C1 segment of cervical spinal cord (tissue), 14 donors: ENCODE measurements at regions not wholly inside any gene's neighbourhood (a gene's known extent, or its start where the extent isn't known, plus 50 kb on each side); places are given as distances from the start of the nearest gene placed in this dataset.

Source experiments
- DNase-seq, 14 donors: peaks; one replicate each; lab custom pipeline; 2025; lab: John Stamatoyannopoulos, UW

GRCh38 chr6:26284537-26285142, 80.4 kb upstream of the BTN3A2 start:
- peak in 7 of 14 donors; percentile 3 to 28 (median 19) for DNase-seq

- peak; percentile 55 to 98 (median 89) for DNase-seq
Measured at GRCh38 chr6:26285143-26286134, 79.6 kb upstream of the BTN3A2 start.

- DNase-seq = peak in 12 of 14 donors; percentile 25 to 77 (median 59)
Measured at GRCh38 chr6:26286168-26286877, 78.7 kb upstream of the BTN3A2 start.

- no peak for DNase-seq
Measured at GRCh38 chr6:26288155-26288554, 76.8 kb upstream of the BTN3A2 start.

- no peak for DNase-seq
Measured at GRCh38 chr6:26290941-26291340, 74.1 kb upstream of the BTN3A2 start.

- DNase-seq = no peak
Measured at GRCh38 chr6:26292709-26293108, 72.3 kb upstream of the BTN3A2 start.

- no peak for DNase-seq
Measured at GRCh38 chr6:26294302-26294701, 70.7 kb upstream of the BTN3A2 start.

GRCh38 chr6:26295691-26296555, 69.1 kb upstream of the BTN3A2 start:
- no peak for DNase-seq

- DNase-seq = no peak
Measured at GRCh38 chr6:26296556-26296856, 68.5 kb upstream of the BTN3A2 start.

GRCh38 chr6:26296857-26297648, 67.9 kb upstream of the BTN3A2 start:
- no peak for DNase-seq

- DNase-seq = no peak
Measured at GRCh38 chr6:26299286-26300042, 65.5 kb upstream of the BTN3A2 start.

- DNase-seq = no peak
Measured at GRCh38 chr6:26300043-26300331, 65.0 kb upstream of the BTN3A2 start.

- DNase-seq = no peak
Measured at GRCh38 chr6:26300359-26300758, 64.6 kb upstream of the BTN3A2 start.

- DNase-seq = no peak
Measured at GRCh38 chr6:26300828-26301227, 64.2 kb upstream of the BTN3A2 start.

GRCh38 chr6:26301638-26302037, 63.4 kb upstream of the BTN3A2 start:
- DNase-seq = no peak

GRCh38 chr6:26302941-26303559, 61.9 kb upstream of the BTN3A2 start:
- no peak for DNase-seq

- no peak for DNase-seq
Measured at GRCh38 chr6:26304213-26304796, 60.7 kb upstream of the BTN3A2 start.

GRCh38 chr6:26304797-26305640, 60.0 kb upstream of the BTN3A2 start:
- peak in 11 of 14 donors; percentile 2 to 76 (median 27) for DNase-seq
